Activated CD4-positive, alpha-beta memory T cell treated with anti-CD3 and anti-CD28 coated beads for 36 hours (primary cell): ENCODE measurements at regions not wholly inside any gene's neighbourhood (a gene's known extent, or its start where the extent isn't known, plus 50 kb on each side); places are given as distances from the start of the nearest gene placed in this dataset.
"Not testable (repeated sequence)": the region's sequence is repeated elsewhere in the genome, so short reads cannot be mapped to it uniquely, and the experiment has no call there.

Source experiments
- CTCF ChIA-PET: fragments of 350-600 bp; sonication (Branson Sonifier 250); formaldehyde crosslinking; loops from one replicate; lab custom pipeline; 2021; ENCODE audit warnings: antibody characterized with exemption, inconsistent platforms; lab: Charles Lee
- POLR2A ChIA-PET: fragments of 350-600 bp; sonication (Branson Sonifier 250); formaldehyde crosslinking; loops from one replicate; lab custom pipeline; 2021; ENCODE audit warnings: antibody characterized with exemption; lab: Charles Lee
- DNase-seq: peaks from one replicate; pipeline ENCODE4 v3.0.0-alpha.2; 2020
- H3K27ac Mint-ChIP-seq: one replicate; pipeline ENCODE4 v1.8.0; 2021; ENCODE audit warnings: mixed read lengths
- H3K27me3 Mint-ChIP-seq: one replicate; pipeline ENCODE4 v1.8.0; 2021; ENCODE audit warnings: mixed read lengths
- H3K36me3 Mint-ChIP-seq: one replicate; pipeline ENCODE4 v1.8.0; 2021; ENCODE audit warnings: mixed read lengths
- H3K4me1 Mint-ChIP-seq: one replicate; pipeline ENCODE4 v1.8.0; 2021; ENCODE audit warnings: low read depth, mixed read lengths
- H3K4me3 Mint-ChIP-seq: one replicate; pipeline ENCODE4 v1.8.0; 2021; ENCODE audit warnings: mild to moderate bottlenecking, mixed read lengths
- H3K9me3 Mint-ChIP-seq: one replicate; pipeline ENCODE4 v1.8.0; 2021; ENCODE audit warnings: mixed read lengths
- intact Hi-C: fragments of 100-400 bp; cut with micrococcal nuclease; formaldehyde crosslinking; loops from one replicate; pipeline ENCODE4 v1.15.1; 2023

DNA sequence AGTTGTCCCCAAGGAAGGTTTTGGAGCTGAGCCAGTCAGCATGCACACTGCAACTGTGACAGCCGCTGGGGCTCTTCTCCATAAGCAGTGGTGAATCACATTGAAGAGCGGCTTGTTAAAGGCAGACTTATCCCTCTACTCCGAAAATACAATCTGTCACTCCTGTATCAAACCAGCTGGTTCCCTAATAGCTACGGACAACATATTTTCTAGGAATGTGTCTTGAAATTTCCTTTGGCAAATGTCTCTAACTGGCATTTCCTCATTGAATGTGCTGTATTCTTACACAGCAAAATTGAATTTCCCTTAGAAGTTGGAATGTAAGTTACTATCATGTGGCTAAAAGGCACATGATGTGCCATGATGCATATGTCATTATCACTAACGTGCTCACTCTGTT is 104.0 kb upstream of the GPR12 start:
- DNase-seq, result no peak
- CTCF ChIA-PET, result no interaction called here
- H3K9me3 Mint-ChIP-seq, result no peaks in the 10 kb centered on the region
- no peak overlapping the region for H3K4me3 Mint-ChIP-seq
- peaks cover 14% of the 10 kb centered on the region for H3K27me3 Mint-ChIP-seq
- intact Hi-C loops, result no loop called here
- no peak overlapping the region for H3K27ac Mint-ChIP-seq
- POLR2A ChIA-PET, result no interaction called here
- H3K4me1 Mint-ChIP-seq, result no peaks in the 10 kb centered on the region
- no peaks in the 10 kb centered on the region for H3K36me3 Mint-ChIP-seq

DNA sequence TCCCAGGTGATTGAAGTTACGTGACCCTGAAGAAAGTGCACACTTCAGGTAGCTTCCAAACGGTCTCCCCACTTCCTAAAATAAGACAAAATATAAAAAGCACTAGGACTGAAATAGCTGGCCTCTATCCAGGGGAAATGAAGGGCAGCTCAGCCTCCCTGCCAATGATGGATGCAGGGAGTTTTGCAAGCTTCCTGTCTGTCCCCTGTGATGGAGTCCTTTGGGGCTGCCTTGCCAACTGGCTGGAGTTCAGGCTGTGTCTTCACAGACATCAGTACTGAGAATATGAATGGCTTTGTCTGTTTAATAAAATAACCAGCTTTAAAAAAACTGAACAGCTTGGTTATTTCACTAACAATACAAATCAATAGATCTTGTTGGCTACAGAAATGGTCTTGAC is 101.4 kb upstream of the GPR12 start:
- CTCF ChIA-PET, result interaction anchor here (0.6 kb wide), 1 partner anchor 1141 kb away, joined by 3 read pairs; no protein-coding TSS in a partner anchor
- no peaks in the 10 kb centered on the region for H3K36me3 Mint-ChIP-seq
- POLR2A ChIA-PET, result no interaction called here
- no peak overlapping the region for H3K4me3 Mint-ChIP-seq
- no peaks in the 10 kb centered on the region for H3K9me3 Mint-ChIP-seq
- H3K27me3 Mint-ChIP-seq, result peaks cover 16% of the 10 kb centered on the region
- no peaks in the 10 kb centered on the region for H3K4me1 Mint-ChIP-seq
- no peak for DNase-seq
- H3K27ac Mint-ChIP-seq, result no peak overlapping the region
- intact Hi-C loops, result no loop called here

DNA sequence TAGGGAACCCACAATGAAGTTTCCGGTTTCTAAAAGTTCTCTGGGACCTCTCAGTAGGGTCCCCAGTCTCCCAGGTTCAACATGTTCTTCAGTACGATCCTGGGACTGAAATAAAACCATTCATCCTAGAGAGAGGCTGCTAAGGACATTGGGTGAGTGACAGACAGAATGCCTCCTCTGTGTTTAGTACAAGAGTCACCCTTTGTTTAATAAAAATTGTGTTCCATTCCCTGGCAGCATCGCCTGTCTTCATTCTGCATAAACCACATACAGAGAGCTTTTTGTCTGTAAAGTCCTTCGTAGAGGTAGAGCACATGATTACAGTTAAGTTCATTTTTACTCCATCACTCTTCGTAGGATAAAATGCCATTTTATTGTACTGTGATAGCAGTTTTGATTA is 95.3 kb upstream of the GPR12 start:
- H3K27me3 Mint-ChIP-seq, result peaks cover 29% of the 10 kb centered on the region
- no peaks in the 10 kb centered on the region for H3K36me3 Mint-ChIP-seq
- POLR2A ChIA-PET, result no interaction called here
- CTCF ChIA-PET, result no interaction called here
- no peak overlapping the region for H3K27ac Mint-ChIP-seq
- no peak overlapping the region for H3K4me3 Mint-ChIP-seq
- peaks cover 4% of the 10 kb centered on the region for H3K9me3 Mint-ChIP-seq
- intact Hi-C loops, result no loop called here
- DNase-seq, result no peak
- H3K4me1 Mint-ChIP-seq, result no peaks in the 10 kb centered on the region

GRCh38 chr13:26855071-26855470 is 94.5 kb upstream of the GPR12 start:
- ChIA-PET POLR2A (no interaction called here), CTCF (no interaction called here)
- no peaks in the 10 kb centered on the region for H3K4me1 Mint-ChIP-seq
- no peak for DNase-seq
- no peaks in the 10 kb centered on the region for H3K36me3 Mint-ChIP-seq
- peaks cover 26% of the 10 kb centered on the region for H3K27me3 Mint-ChIP-seq
- H3K4me3 Mint-ChIP-seq, result no peak overlapping the region
- H3K9me3 Mint-ChIP-seq, result peaks cover 4% of the 10 kb centered on the region
- H3K27ac Mint-ChIP-seq, result no peak overlapping the region
- intact Hi-C loops, result no loop called here

GRCh38 chr13:26853323-26853722 is 92.7 kb upstream of the GPR12 start:
- Mint-ChIP-seq H3K4me1 (no peaks in the 10 kb centered on the region), H3K27ac (no peak overlapping the region), H3K4me3 (no peak overlapping the region), H3K36me3 (no peaks in the 10 kb centered on the region), H3K27me3 (peaks cover 19% of the 10 kb centered on the region), H3K9me3 (peaks cover 4% of the 10 kb centered on the region)
- DNase-seq, result no peak
- CTCF ChIA-PET, result no interaction called here
- POLR2A ChIA-PET, result no interaction called here
- intact Hi-C loops, result no loop called here

DNA sequence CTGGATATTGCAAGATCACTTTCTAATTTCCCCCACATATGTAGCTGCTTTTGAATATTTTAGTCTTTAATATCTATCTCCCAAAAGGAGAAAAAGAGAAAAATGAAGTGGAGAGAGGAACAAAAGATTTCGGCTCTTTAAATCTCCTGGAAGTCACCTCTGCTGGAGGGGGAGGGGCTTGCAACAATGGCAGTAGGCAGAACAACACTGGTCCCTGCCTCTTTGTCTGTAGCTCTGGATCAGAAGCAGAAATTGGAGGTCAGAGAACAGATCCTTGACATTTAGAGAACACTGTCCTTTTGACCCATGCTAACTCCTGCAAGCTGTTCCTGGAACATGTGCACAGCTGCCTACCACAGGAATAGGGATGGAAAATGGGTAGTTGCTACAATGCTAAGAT is 86.7 kb upstream of the GPR12 start:
- Mint-ChIP-seq H3K36me3 (no peaks in the 10 kb centered on the region), H3K27ac (no peak overlapping the region), H3K4me1 (no peaks in the 10 kb centered on the region), H3K4me3 (no peak overlapping the region), H3K9me3 (peaks cover 4% of the 10 kb centered on the region), H3K27me3 (peaks cover 11% of the 10 kb centered on the region)
- CTCF ChIA-PET, result interaction anchor here (0.6 kb wide), 1 partner anchor 16 kb away, joined by 3 read pairs; no protein-coding TSS in a partner anchor
- DNase-seq, result no peak
- intact Hi-C loops, result no loop called here
- POLR2A ChIA-PET, result no interaction called here

DNA sequence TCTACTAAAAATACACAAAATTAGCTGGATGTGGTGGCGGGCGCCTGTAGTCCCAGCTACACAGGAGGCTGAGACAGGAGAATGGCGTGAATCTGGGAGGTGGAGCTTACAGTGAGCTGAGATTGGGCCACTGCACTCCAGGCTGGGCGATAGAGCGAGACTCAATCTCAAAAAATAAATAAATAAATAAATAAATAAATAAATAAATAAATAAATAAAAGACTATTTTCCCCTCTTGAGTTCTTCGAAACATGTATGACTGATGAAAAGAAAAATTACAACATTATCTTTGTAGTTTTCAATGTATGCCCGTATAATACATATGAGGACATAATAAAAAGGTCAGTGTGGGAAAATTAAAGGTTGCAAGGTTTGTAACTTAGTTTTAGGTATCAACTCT is 84.5 kb upstream of the GPR12 start:
- H3K27me3 Mint-ChIP-seq, H3K36me3 Mint-ChIP-seq, H3K4me3 Mint-ChIP-seq, H3K27ac Mint-ChIP-seq, H3K9me3 Mint-ChIP-seq, DNase-seq, CTCF ChIA-PET, H3K4me1 Mint-ChIP-seq, intact Hi-C loops, POLR2A ChIA-PET: not testable (repeated sequence)

DNA sequence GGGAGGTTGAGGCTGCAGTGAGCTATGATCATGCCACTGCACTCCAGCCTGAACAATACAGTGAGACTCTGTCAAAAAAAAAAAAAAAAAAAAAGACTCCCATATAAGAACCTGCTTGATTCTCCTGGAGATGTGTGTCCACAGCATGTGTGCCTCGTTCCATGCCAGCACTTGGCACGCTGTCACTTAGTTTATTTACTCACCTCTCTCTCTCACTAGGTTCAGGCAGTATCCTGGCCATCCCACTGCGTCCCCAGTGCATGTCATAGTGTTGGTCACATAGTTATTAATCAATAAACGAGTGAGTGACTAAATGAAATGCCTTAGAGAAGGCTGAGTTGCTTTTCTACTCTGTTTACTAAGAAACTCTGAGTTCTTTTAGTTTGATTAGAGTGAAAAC is 79.1 kb upstream of the GPR12 start:
- H3K9me3 Mint-ChIP-seq, result no peaks in the 10 kb centered on the region
- no peaks in the 10 kb centered on the region for H3K36me3 Mint-ChIP-seq
- DNase-seq, result no peak
- H3K27me3 Mint-ChIP-seq, result peaks cover 4% of the 10 kb centered on the region
- intact Hi-C loops, result no loop called here
- ChIA-PET POLR2A (no interaction called here), CTCF (no interaction called here)
- no peak overlapping the region for H3K27ac Mint-ChIP-seq
- no peaks in the 10 kb centered on the region for H3K4me1 Mint-ChIP-seq
- no peak overlapping the region for H3K4me3 Mint-ChIP-seq

DNA sequence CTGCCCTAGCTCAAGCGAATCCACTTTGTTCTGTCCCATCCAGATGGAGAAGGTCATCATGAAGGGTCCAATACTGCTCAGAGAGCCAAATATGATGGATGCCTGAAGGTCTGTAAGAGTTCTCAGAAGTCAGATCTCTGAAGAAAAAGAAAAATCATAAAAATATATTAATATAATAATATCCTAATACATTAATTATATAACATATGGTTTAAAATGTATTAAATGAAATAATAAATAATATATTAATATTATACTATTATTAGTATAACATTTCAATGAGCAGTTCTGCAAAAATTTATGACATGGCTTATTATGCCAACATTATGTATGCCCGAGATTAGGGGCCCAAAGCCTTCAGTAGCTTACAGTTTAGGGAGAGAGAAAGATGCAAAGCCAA is 78.2 kb upstream of the GPR12 start:
- CTCF ChIA-PET, result no interaction called here
- Mint-ChIP-seq H3K4me3 (no peak overlapping the region), H3K36me3 (no peaks in the 10 kb centered on the region), H3K27ac (no peak overlapping the region), H3K27me3 (peaks cover 4% of the 10 kb centered on the region), H3K4me1 (no peaks in the 10 kb centered on the region), H3K9me3 (no peaks in the 10 kb centered on the region)
- POLR2A ChIA-PET, result no interaction called here
- intact Hi-C loops, result no loop called here
- DNase-seq, result no peak

DNA sequence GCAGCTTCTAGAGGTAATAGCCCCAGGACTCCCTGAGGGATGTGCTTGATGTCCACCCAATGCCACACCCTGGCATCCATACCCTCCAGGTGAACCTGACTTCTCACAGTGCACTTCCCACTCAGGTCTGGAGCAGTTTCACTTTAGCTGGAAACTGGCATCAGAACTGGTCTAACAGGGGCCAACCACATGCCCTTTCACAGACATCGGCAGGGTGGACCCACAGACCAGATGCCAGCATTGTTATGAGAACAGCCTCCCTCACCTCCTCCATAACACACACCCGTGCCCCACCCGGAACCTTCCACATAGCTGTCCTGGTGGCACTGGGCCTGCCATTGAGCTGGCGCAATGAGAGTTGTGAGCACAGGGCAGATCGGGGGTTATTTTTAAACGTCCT is 77.4 kb upstream of the GPR12 start:
- no peak overlapping the region for H3K4me3 Mint-ChIP-seq
- no peaks in the 10 kb centered on the region for H3K36me3 Mint-ChIP-seq
- ChIA-PET POLR2A (no interaction called here), CTCF (no interaction called here)
- peaks cover 7% of the 10 kb centered on the region for H3K27me3 Mint-ChIP-seq
- no peaks in the 10 kb centered on the region for H3K4me1 Mint-ChIP-seq
- intact Hi-C loops, result no loop called here
- H3K9me3 Mint-ChIP-seq, result no peaks in the 10 kb centered on the region
- H3K27ac Mint-ChIP-seq, result no peak overlapping the region
- no peak for DNase-seq

DNA sequence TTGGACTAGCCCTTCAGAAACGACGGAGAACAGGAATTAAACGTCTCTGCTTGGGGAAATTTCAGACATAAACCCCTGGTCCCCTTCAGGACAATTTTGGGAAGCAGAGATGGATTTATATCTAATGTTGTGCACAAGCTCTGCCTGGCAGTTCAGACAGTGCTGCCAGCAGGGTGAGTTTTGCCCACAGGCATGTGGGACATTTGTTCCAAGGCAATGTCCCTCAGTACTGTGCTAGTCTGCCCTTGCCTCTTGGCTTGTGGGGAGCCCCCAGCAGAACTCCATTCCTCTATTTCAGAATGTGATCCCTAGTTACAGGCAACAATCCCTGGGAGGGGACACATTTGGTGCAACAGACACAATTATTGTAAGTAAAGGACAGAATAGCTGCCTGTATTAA is 76.5 kb upstream of the GPR12 start:
- CTCF ChIA-PET, result no interaction called here
- Mint-ChIP-seq H3K9me3 (no peaks in the 10 kb centered on the region), H3K4me3 (no peak overlapping the region), H3K4me1 (no peaks in the 10 kb centered on the region), H3K27me3 (peaks cover 7% of the 10 kb centered on the region), H3K36me3 (no peaks in the 10 kb centered on the region), H3K27ac (no peak overlapping the region)
- intact Hi-C loops, result no loop called here
- POLR2A ChIA-PET, result no interaction called here
- no peak for DNase-seq

GRCh38 chr13:26836626-26837025 is 76.0 kb upstream of the GPR12 start:
- H3K36me3 Mint-ChIP-seq, result no peaks in the 10 kb centered on the region
- ChIA-PET CTCF (no interaction called here), POLR2A (no interaction called here)
- no peak overlapping the region for H3K4me3 Mint-ChIP-seq
- H3K27ac Mint-ChIP-seq, result no peak overlapping the region
- DNase-seq, result no peak
- intact Hi-C loops, result no loop called here
- no peaks in the 10 kb centered on the region for H3K9me3 Mint-ChIP-seq
- H3K4me1 Mint-ChIP-seq, result no peaks in the 10 kb centered on the region
- peaks cover 9% of the 10 kb centered on the region for H3K27me3 Mint-ChIP-seq

DNA sequence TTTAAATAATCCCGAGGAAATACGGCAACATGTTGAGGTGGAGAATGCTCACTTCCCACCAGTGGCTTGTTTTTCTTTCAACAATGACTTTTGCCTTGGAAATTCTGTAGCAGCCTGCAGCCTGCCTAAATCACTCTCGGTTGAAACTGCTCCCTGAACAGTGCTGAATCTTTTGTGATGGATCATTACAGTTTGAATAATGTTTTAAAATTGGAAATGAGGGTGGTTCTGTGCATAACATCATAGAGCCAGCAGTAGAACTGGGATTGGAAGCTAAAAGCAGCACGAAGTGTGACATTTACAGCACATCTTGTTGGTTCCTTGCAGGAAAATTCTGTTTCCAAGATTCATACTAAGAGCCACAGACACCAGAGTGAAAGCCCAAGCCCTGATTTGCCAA is 74.1 kb upstream of the GPR12 start:
- no peak overlapping the region for H3K4me3 Mint-ChIP-seq
- CTCF ChIA-PET, result interaction anchor here (1.5 kb wide), 1 partner anchor 39 kb away, joined by 4 read pairs; no protein-coding TSS in a partner anchor
- H3K36me3 Mint-ChIP-seq, result no peaks in the 10 kb centered on the region
- POLR2A ChIA-PET, result no interaction called here
- H3K9me3 Mint-ChIP-seq, result no peaks in the 10 kb centered on the region
- no peak for DNase-seq
- no peak overlapping the region for H3K27ac Mint-ChIP-seq
- H3K4me1 Mint-ChIP-seq, result no peaks in the 10 kb centered on the region
- peaks cover 9% of the 10 kb centered on the region for H3K27me3 Mint-ChIP-seq
- intact Hi-C loops, result no loop called here
